AG04449 (cell line): ENCODE measurements at regions not wholly inside any gene's neighbourhood (a gene's known extent, or its start where the extent isn't known, plus 50 kb on each side); places are given as distances from the start of the nearest gene placed in this dataset.

Experiments
- CTCF ChIA-PET: fragments of 350-600 bp; formaldehyde crosslinking; extraction: SDS; loops from one replicate; lab custom pipeline; 2021; ENCODE audit warnings: antibody characterized with exemption; lab: Yijun Ruan, JAX
- POLR2A ChIA-PET: fragments of 400-600, 350-600 bp; formaldehyde crosslinking; extraction: SDS; loops from one replicate; lab custom pipeline; 2020; ENCODE audit warnings: antibody characterized with exemption, inconsistent platforms; lab: Yijun Ruan, JAX
- DNase-seq: peaks from one replicate; pipeline ENCODE4 v3.0.0-alpha.2; 2010; ENCODE audit warnings: low read depth, low spot score
- H3K4me3 ChIP-seq: 2 replicates; pipeline ENCODE4 v1.5.1; 2011; ENCODE audit warnings: low read depth, mild to moderate bottlenecking, control low read depth, low read length
- CTCF ChIP-seq: IDR thresholded peaks from one replicate; pipeline ENCODE4 v1.5.1; 2011; ENCODE audit warnings: mild to moderate bottlenecking, moderate library complexity, low read length, control low read depth, inconsistent platforms; ENCODE audit not compliant: insufficient read depth; ENCODE audit errors: missing control alignments

- TF ChIP-seq CTCF, result no peak
- CTCF ChIA-PET, result no interaction called here
- no peak overlapping the region for H3K4me3 ChIP-seq
- DNase-seq, result peak; percentile 0
- POLR2A ChIA-PET, result no interaction called here
Observed at GRCh38 chr17:26809033-26809432, 484.9 kb upstream of the WSB1 start.

GRCh38 chr17:26818736-26819135 lies 475.2 kb upstream of the WSB1 start:
- no peak for DNase-seq
- ChIA-PET POLR2A (no interaction called here), CTCF (no interaction called here)
- no peak overlapping the region for H3K4me3 ChIP-seq
- no peak for TF ChIP-seq CTCF
